Epithelial cell of esophagus (primary cell): ENCODE measurements at regions not wholly inside any gene's neighbourhood (a gene's known extent, or its start where the extent isn't known, plus 50 kb on each side); places are given as distances from the start of the nearest gene placed in this dataset.

Experiments
- DNase-seq: peaks from one replicate; pipeline ENCODE4 v3.0.0; 2010; ENCODE audit warnings: low read depth
- H3K4me3 ChIP-seq: 2 replicates; pipeline ENCODE4 v1.5.1; 2011; ENCODE audit warnings: mild to moderate bottlenecking, low read length, control low read depth
- CTCF ChIP-seq: IDR thresholded peaks from 2 replicates; pipeline ENCODE4 v1.5.1; 2011; ENCODE audit warnings: low read depth, mild to moderate bottlenecking, low read length, control low read depth, inconsistent platforms; ENCODE audit not compliant: insufficient read depth; ENCODE audit errors: missing control alignments

DNA sequence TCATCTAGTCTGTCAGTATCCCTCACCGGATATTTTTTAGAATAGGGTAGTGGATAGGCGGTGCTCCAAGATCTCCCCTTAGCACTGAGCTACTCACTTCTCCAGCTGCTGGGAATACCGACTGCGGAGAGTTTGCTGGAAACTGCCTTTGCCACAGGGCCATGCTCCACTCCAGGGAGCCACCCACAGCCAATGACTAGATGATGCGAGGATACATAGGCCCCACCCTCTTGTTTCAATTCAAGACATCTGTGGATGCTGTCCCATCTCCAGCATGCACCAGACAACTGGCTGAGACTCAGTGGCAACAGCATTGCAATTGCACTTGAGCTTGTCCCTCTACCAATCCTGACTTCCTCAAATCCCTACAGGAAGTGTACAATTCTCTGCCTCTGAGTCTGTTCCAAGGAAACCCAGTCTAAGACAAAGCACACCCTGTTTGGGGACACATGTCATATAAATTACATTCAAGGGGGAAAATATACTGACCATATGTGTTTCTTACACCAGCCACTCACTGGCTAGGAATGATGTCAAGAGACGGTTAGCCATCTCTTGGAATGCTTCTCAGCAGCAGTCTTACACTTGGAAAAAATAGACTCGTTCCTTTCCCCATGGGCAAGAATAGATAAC is 312.6 kb upstream of the KIF2A start:
- no peak for TF ChIP-seq CTCF
- no peak for DNase-seq
- H3K4me3 ChIP-seq, result no peak overlapping the region

- TF ChIP-seq CTCF, result no peak
- no peak overlapping the region for H3K4me3 ChIP-seq
- DNase-seq, result no peak
These were observed 311.8 kb upstream of the KIF2A start for GRCh38 chr5:61994171-61994570.

DNA sequence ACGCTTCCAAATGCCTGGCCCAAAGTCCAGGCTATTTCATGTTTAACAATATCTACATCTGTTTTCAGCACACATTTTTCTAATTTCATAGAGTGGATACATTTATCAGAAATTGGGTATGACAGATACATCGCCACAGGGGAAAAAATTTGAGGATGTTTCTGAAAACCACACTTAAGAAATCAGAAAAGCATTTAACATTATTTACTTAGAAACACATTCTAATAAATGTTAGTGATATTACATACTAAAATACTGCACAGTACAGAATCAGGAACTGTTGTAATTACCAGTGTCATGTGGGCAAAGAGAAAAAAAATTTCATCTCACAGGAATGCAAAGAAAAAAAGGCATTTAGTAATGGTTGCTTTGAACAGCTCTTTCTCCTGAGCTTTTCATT is 310.5 kb upstream of the KIF2A start:
- H3K4me3 ChIP-seq, result no peak overlapping the region
- no peak for DNase-seq
- no peak for TF ChIP-seq CTCF

GRCh38 chr5:61999371-61999770 is 306.6 kb upstream of the KIF2A start:
- H3K4me3 ChIP-seq, result no peak overlapping the region
- peak; percentile 80 for DNase-seq
- no peak for TF ChIP-seq CTCF

DNA sequence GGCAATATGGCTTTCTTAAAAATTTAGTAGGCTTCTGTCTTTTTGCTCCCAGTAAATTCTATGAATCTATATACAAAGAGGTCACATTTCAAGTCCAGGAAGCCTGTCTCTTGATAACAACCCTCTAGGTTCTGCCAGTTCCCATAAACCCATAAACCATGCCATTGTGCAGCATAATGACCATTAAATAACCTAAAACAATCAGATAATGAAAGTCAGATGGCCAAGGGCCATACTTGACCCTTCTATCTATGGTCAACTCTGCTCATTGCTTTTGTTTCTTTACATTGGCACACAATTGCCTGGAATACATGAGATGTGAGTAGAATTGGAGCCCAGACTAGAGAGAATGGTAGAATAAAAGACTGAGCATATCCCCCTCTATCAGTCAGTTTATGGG is 305.4 kb upstream of the KIF2A start:
- no peak for DNase-seq
- no peak for TF ChIP-seq CTCF
- H3K4me3 ChIP-seq, result no peak overlapping the region

GRCh38 chr5:62001640-62002039 is 304.4 kb upstream of the KIF2A start:
- TF ChIP-seq CTCF, result no peak

GRCh38 chr5:62002436-62002835 is 303.6 kb upstream of the KIF2A start:
- no peak for DNase-seq
- TF ChIP-seq CTCF, result no peak
- H3K4me3 ChIP-seq, result no peak overlapping the region

More at GRCh38 chr5:62001640-62002039, 304.4 kb upstream of the KIF2A start:
- no peak overlapping the region for H3K4me3 ChIP-seq
- peak; percentile 92 for DNase-seq
